Mesendoderm (in vitro differentiated cells): ENCODE measurements at regions not wholly inside any gene's neighbourhood (a gene's known extent, or its start where the extent isn't known, plus 50 kb on each side); places are given as distances from the start of the nearest gene placed in this dataset.
A peak's percentile ranks its signal among the peaks of the same experiment; 100 is the strongest.

Experiments
- DNase-seq: peaks from one replicate; pipeline ENCODE4 v3.0.0; 2013
- H2AK5ac ChIP-seq: 2 replicates; pipeline ENCODE4 v1.6.1; 2013; ENCODE audit warnings: low read length, inconsistent platforms
- H2BK120ac ChIP-seq: 2 replicates; pipeline ENCODE4 v1.6.1; 2013; ENCODE audit warnings: low read depth, mild to moderate bottlenecking, low read length, moderate library complexity, mixed read lengths
- H2BK15ac ChIP-seq: replicated peaks from 2 replicates; pipeline ENCODE4 v1.6.1; 2013; ENCODE audit warnings: low read depth, mild to moderate bottlenecking, moderate library complexity
- H2BK5ac ChIP-seq: 2 replicates; pipeline ENCODE4 v1.6.1; 2013; ENCODE audit warnings: low read length, inconsistent platforms
- H3K18ac ChIP-seq: 2 replicates; pipeline ENCODE4 v1.6.1; 2013; ENCODE audit warnings: mild to moderate bottlenecking, low read length, mixed read lengths
- H3K23ac ChIP-seq: one replicate; pipeline ENCODE4 v1.6.1; 2013; ENCODE audit warnings: low read length
- H3K27ac ChIP-seq: 2 replicates; pipeline ENCODE4 v1.5.1; 2013; ENCODE audit warnings: low read depth, mild to moderate bottlenecking, inconsistent platforms, low read length, moderate library complexity
- H3K27me3 ChIP-seq: 2 replicates; pipeline ENCODE4 v1.6.1; 2013; ENCODE audit warnings: low read length, control low read depth, mild to moderate bottlenecking, inconsistent platforms; ENCODE audit not compliant: insufficient read depth, poor library complexity
- H3K36me3 ChIP-seq: 2 replicates; pipeline ENCODE4 v1.6.1; 2013; ENCODE audit warnings: low read length, inconsistent platforms; ENCODE audit not compliant: control insufficient read depth, insufficient read depth
- H3K4ac ChIP-seq: one replicate; pipeline ENCODE4 v1.6.1; 2013; ENCODE audit warnings: low read depth, mild to moderate bottlenecking, low read length, moderate library complexity
- H3K4me1 ChIP-seq: 2 replicates; pipeline ENCODE4 v1.6.1; 2013; ENCODE audit warnings: low read depth, low read length, inconsistent platforms; ENCODE audit not compliant: control insufficient read depth
- H3K4me2 ChIP-seq: 2 replicates; pipeline ENCODE4 v1.6.1; 2013; ENCODE audit warnings: low read length
- H3K4me3 ChIP-seq: 2 replicates; pipeline ENCODE4 v1.5.1; 2013; ENCODE audit warnings: mild to moderate bottlenecking, low read length
- H3K56ac ChIP-seq: one replicate; pipeline ENCODE4 v1.6.1; 2013; ENCODE audit warnings: low read length
- H3K79me1 ChIP-seq: 2 replicates; pipeline ENCODE4 v1.6.1; 2013; ENCODE audit warnings: low read length, inconsistent platforms
- H3K79me2 ChIP-seq: 2 replicates; pipeline ENCODE4 v1.6.1; 2013; ENCODE audit warnings: mild to moderate bottlenecking, low read length; ENCODE audit not compliant: control insufficient read depth, insufficient read depth
- H3K9ac ChIP-seq: 2 replicates; pipeline ENCODE4 v1.6.1; 2013; ENCODE audit warnings: low read length, inconsistent platforms
- H4K5ac ChIP-seq: one replicate; pipeline ENCODE4 v1.6.1; 2013; ENCODE audit warnings: low read length
- H4K8ac ChIP-seq: one replicate; pipeline ENCODE4 v1.6.1; 2013; ENCODE audit warnings: low read depth, mild to moderate bottlenecking, control low read depth, low read length, moderate library complexity
- WGBS: extraction: QIAGEN DNeasy Blood & Tissue Kit; methylation state at CpG from one replicate; pipeline ENCODE4 v1.1.7; 2013; ENCODE audit warnings: low lambda C conversion rate, missing lambda C conversion rate; ENCODE audit not compliant: insufficient coverage; ENCODE audit errors: extremely low coverage; 5-methylcytosine and 5-hydroxymethylcytosine counted together

DNA sequence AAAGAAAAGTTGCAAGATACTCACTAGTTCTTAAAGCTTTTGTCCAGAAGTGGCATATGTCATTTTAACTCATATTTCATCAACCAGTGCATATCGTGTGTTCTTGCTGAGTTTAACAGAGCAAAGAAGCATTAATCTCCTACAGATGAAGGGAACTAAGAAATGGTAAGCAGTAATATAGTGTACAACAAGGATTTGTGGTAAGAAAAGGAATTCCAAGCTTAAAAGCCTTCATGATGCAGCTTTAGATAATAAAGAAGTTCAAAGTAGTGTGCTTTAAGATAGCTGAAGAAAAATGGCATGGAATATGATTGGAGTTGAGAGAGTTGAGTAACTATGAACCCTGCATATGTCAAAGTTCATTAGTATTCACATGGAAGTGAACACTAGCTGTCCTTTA, 649.8 kb upstream of the FSHR start:
- WGBS, result no CpG with 5 or more reads among the region's 1 CpG
- no peak overlapping the region for H2BK5ac ChIP-seq
- H4K5ac ChIP-seq, result no peak overlapping the region
- no peak overlapping the region for H3K4ac ChIP-seq
- H3K4me3 ChIP-seq, result no peak overlapping the region
- no peaks in the 10 kb centered on the region for H3K79me1 ChIP-seq
- no peaks in the 10 kb centered on the region for H3K27me3 ChIP-seq
- H3K23ac ChIP-seq, result no peak overlapping the region
- H2AK5ac ChIP-seq, result no peak overlapping the region
- H3K56ac ChIP-seq, result no peak overlapping the region
- H3K27ac ChIP-seq, result no peak overlapping the region
- no peaks in the 10 kb centered on the region for H3K4me1 ChIP-seq
- no peak overlapping the region for H2BK15ac ChIP-seq
- no peaks in the 10 kb centered on the region for H3K36me3 ChIP-seq
- H4K8ac ChIP-seq, result no peak overlapping the region
- H3K9ac ChIP-seq, result no peak overlapping the region
- H3K4me2 ChIP-seq, result no peak overlapping the region
- H3K18ac ChIP-seq, result no peak overlapping the region
- no peak overlapping the region for H2BK120ac ChIP-seq
- no peak for DNase-seq
- H3K79me2 ChIP-seq, result no peaks in the 10 kb centered on the region

GRCh38 chr2:49801898-49802450, 647.7 kb upstream of the FSHR start:
- no CpG with 5 or more reads among the region's 2 CpGs for WGBS
- H3K4me2 ChIP-seq, result no peak overlapping the region
- no peak overlapping the region for H2BK5ac ChIP-seq
- H2BK15ac ChIP-seq, result no peak overlapping the region
- no peak overlapping the region for H3K56ac ChIP-seq
- H3K4me3 ChIP-seq, result no peak overlapping the region
- H3K4ac ChIP-seq, result no peak overlapping the region
- no peaks in the 10 kb centered on the region for H3K36me3 ChIP-seq
- H2BK120ac ChIP-seq, result no peak overlapping the region
- H3K27ac ChIP-seq, result no peak overlapping the region
- no peak overlapping the region for H4K5ac ChIP-seq
- H3K9ac ChIP-seq, result no peak overlapping the region
- no peak overlapping the region for H2AK5ac ChIP-seq
- no peak overlapping the region for H4K8ac ChIP-seq
- DNase-seq, result no peak
- H3K27me3 ChIP-seq, result no peaks in the 10 kb centered on the region
- no peak overlapping the region for H3K23ac ChIP-seq
- H3K79me1 ChIP-seq, result no peaks in the 10 kb centered on the region
- H3K18ac ChIP-seq, result no peak overlapping the region
- H3K4me1 ChIP-seq, result no peaks in the 10 kb centered on the region
- no peaks in the 10 kb centered on the region for H3K79me2 ChIP-seq

DNA sequence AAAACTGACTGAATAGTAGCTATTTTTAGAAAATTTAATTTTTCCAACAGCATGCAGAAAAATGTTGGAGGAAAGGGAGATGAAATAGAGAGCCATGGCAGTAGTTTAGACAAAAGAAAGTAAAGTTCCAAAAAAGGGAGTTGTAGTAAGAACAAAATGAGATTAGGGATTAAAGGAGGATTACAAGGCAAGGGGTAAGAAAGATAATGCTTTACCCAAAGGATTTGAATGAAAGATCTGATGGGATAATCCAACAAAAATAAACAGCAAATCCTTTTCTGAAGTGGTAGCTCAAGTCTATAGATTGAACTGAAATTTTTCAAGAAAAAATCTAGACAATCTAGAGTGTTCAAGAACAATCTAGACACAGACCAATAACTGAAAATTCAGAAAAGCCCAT, 644.3 kb upstream of the FSHR start:
- Histone ChIP-seq H3K4me2 (no peak overlapping the region), H3K79me2 (no peaks in the 10 kb centered on the region), H2BK5ac (no peak overlapping the region), H2BK120ac (no peak overlapping the region), H3K36me3 (no peaks in the 10 kb centered on the region), H2AK5ac (no peak overlapping the region), H4K5ac (no peak overlapping the region), H3K27me3 (no peaks in the 10 kb centered on the region), H3K27ac (no peak overlapping the region), H3K4me1 (no peaks in the 10 kb centered on the region), H3K18ac (no peak overlapping the region), H2BK15ac (no peak overlapping the region), H3K79me1 (no peaks in the 10 kb centered on the region), H3K9ac (no peak overlapping the region), H3K4ac (no peak overlapping the region), H3K56ac (no peak overlapping the region), H3K4me3 (no peak overlapping the region), H3K23ac (no peak overlapping the region), H4K8ac (no peak overlapping the region)
- DNase-seq, result no peak

DNA sequence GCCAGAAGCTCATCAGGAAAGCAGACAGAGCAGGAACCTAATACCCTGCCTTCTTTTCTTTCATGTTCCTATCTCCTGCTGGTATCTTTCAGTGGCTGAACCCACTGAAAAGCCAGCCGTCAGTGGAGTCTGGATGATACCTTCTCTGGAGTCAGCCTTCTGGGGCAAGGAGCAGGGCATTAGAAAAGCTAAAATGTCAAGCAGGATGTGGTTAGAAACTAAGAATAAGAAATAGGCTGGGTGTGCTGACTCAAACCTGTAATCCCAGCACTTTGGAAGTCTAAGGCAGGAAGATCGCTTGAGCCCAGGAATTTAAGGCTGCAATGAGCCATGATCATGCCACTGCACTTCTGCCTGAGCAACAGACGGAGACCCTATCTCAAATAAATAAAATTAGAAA, 642.0 kb upstream of the FSHR start:
- H3K27me3 ChIP-seq, result no peaks in the 10 kb centered on the region
- no peaks in the 10 kb centered on the region for H3K79me2 ChIP-seq
- H4K8ac ChIP-seq, result no peak overlapping the region
- no peak overlapping the region for H3K4ac ChIP-seq
- H3K18ac ChIP-seq, result no peak overlapping the region
- H2AK5ac ChIP-seq, result no peak overlapping the region
- no peak overlapping the region for H2BK15ac ChIP-seq
- no peaks in the 10 kb centered on the region for H3K4me1 ChIP-seq
- no peak overlapping the region for H2BK120ac ChIP-seq
- no peaks in the 10 kb centered on the region for H3K79me1 ChIP-seq
- WGBS, result no CpG with 5 or more reads among the region's 3 CpGs
- no peak overlapping the region for H3K9ac ChIP-seq
- no peak overlapping the region for H3K23ac ChIP-seq
- H3K27ac ChIP-seq, result no peak overlapping the region
- H4K5ac ChIP-seq, result no peak overlapping the region
- H3K56ac ChIP-seq, result no peak overlapping the region
- H2BK5ac ChIP-seq, result no peak overlapping the region
- no peak overlapping the region for H3K4me3 ChIP-seq
- no peaks in the 10 kb centered on the region for H3K36me3 ChIP-seq
- H3K4me2 ChIP-seq, result no peak overlapping the region
- peak; percentile 40 for DNase-seq

- Histone ChIP-seq H2BK120ac (no peak overlapping the region), H3K4me1 (no peaks in the 10 kb centered on the region), H3K79me2 (no peaks in the 10 kb centered on the region), H3K4me2 (no peak overlapping the region), H4K8ac (no peak overlapping the region), H3K23ac (no peak overlapping the region), H3K4ac (no peak overlapping the region), H2BK15ac (no peak overlapping the region), H3K4me3 (no peak overlapping the region), H3K79me1 (no peaks in the 10 kb centered on the region), H3K9ac (no peak overlapping the region), H3K27ac (no peak overlapping the region), H2BK5ac (no peak overlapping the region), H4K5ac (no peak overlapping the region), H3K27me3 (no peaks in the 10 kb centered on the region), H2AK5ac (no peak overlapping the region), H3K18ac (no peak overlapping the region), H3K36me3 (no peaks in the 10 kb centered on the region), H3K56ac (no peak overlapping the region)
- DNase-seq, result no peak
- WGBS, result no CpG with 5 or more reads among the region's 2 CpGs
Observed at GRCh38 chr2:49794396-49794795, 640.1 kb upstream of the FSHR start.

DNA sequence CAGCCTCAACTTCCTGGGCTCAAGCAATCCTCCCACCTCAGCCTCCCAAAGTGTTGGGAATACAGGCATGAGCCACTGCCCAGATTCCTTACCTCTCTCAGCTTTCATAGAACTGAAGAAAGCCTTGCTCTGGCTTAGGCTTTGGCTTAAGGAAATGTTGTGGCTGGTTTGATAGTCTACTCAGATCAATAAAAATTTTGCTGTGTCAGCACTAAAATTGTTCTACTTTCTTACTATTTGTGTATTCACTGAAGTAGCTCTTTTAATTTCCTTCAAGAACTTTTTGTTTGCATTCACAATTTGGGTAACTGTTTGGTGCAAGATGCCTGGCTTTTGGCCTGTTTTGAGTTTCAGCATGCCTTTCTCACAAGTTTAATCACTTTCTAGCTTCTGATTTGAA, 634.0 kb upstream of the FSHR start:
- Histone ChIP-seq H2BK15ac (no peak overlapping the region), H3K79me2 (no peaks in the 10 kb centered on the region), H3K4ac (no peak overlapping the region), H4K5ac (no peak overlapping the region), H3K36me3 (no peaks in the 10 kb centered on the region), H3K27me3 (no peaks in the 10 kb centered on the region), H3K79me1 (no peaks in the 10 kb centered on the region), H2AK5ac (no peak overlapping the region), H3K9ac (no peak overlapping the region), H3K18ac (no peak overlapping the region), H3K4me3 (no peak overlapping the region), H3K4me1 (no peaks in the 10 kb centered on the region), H3K27ac (no peak overlapping the region), H2BK120ac (no peak overlapping the region), H3K4me2 (no peak overlapping the region), H2BK5ac (no peak overlapping the region), H3K56ac (no peak overlapping the region), H3K23ac (no peak overlapping the region), H4K8ac (no peak overlapping the region)
- no peak for DNase-seq
